Vagina (tissue), 2 donors: ENCODE measurements at regions not wholly inside any gene's neighbourhood (a gene's known extent, or its start where the extent isn't known, plus 50 kb on each side); places are given as distances from the start of the nearest gene placed in this dataset.

Experiments
- DNase-seq, 2 donors: peaks; one replicate each; pipeline ENCODE4 v3.0.0-alpha.2; 2017; ENCODE audit errors: extremely low spot score in 2 of 2
- H3K27ac ChIP-seq: fragments of 200-600 bp; sonication (generic); one replicate; pipeline ENCODE4 v1.5.1; 2019
- H3K27me3 ChIP-seq: fragments of 200-600 bp; sonication (generic); one replicate; pipeline ENCODE4 v1.5.1; 2019
- H3K36me3 ChIP-seq, 2 donors: fragments of 200-600 bp; sonication (generic); one replicate each; pipeline ENCODE4 v1.5.1; 2017 to 2019
- H3K4me1 ChIP-seq: fragments of 200-600 bp; sonication (generic); one replicate; pipeline ENCODE4 v1.5.1; 2019
- H3K4me3 ChIP-seq, 2 donors: fragments of 200-600 bp; sonication (generic); 1 replicate in 1 of 2; 2 replicates in 1 of 2; pipeline ENCODE4 v1.5.1; 2016 to 2019
- H3K9me3 ChIP-seq: fragments of 200-600 bp; sonication (generic); one replicate; pipeline ENCODE4 v1.5.1; 2019
- CTCF ChIP-seq, 3 experiments: fragments of 450-650 bp in 2 of 3; fragments of 200-600 bp in 1 of 3; sonication (generic) in 1 of 3; IDR thresholded peaks; one replicate each; pipeline ENCODE4 v1.5.1; 2017 to 2019; ENCODE audit warnings: antibody characterized with exemption in 3 of 3, mild to moderate bottlenecking in 2 of 3, moderate library complexity in 2 of 3
- POLR2A ChIP-seq, 2 donors: fragments of 450-650 bp; IDR thresholded peaks; one replicate each; pipeline ENCODE4 v1.6.1; 2017; ENCODE audit warnings: antibody characterized with exemption in 2 of 2, mild to moderate bottlenecking in 2 of 2, moderate library complexity in 2 of 2
- POLR2AphosphoS5 ChIP-seq, 2 donors: sonication (generic); formaldehyde crosslinking; IDR thresholded peaks; one replicate each; pipeline ENCODE4 v1.9.0; 2017; ENCODE audit warnings: antibody characterized with exemption in 2 of 2, mild to moderate bottlenecking in 2 of 2, low read depth in 1 of 2; ENCODE audit not compliant: insufficient read depth in 1 of 2
- intact Hi-C: fragments of 100-400 bp; cut with DNase I; formaldehyde crosslinking; loops from one replicate; pipeline ENCODE4 v1.15.1; 2023

DNA sequence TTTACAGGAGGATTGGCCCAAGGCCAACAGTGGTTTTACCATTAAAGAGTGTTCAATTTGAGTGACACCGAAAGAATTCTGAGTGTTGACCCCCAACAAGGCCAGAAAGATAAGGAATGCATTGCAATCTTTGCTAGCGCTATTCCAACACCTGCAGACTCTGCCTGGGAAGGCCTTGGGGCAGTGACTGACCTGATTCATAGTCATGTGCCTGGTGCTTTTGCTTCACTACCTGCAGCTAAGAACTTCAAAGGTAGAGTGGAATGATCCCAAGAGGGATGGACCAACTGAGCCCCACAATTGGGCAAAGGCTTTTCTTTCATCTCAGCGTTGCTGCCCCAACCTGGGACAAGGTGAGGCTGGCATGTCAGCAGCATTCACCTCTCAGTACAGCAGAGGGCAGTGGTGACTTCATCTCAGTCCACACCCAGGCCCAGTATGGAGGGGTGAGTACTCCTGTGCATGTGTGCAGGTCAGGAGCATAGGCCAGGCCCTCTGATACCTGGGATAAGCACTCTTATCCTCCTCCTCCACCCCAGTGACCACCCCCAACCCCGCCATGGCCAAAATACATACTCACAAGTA is 149.6 kb upstream of the GNAO1 start:
- no peak overlapping the region for H3K27ac ChIP-seq
- H3K4me3 ChIP-seq = no peak overlapping the region
- H3K4me1 ChIP-seq = no peaks in the 10 kb centered on the region
- no peaks in the 10 kb centered on the region for H3K9me3 ChIP-seq
- peak in 1 of 2 donors; percentile 67 for DNase-seq
- intact Hi-C loops = no loop called here
- H3K27me3 ChIP-seq = no peaks in the 10 kb centered on the region
- TF ChIP-seq POLR2AphosphoS5 (IDR thresholded peaks at IDR 0.05; ENCODE audit: insufficient read depth in 1 of 2, low read depth in 1 of 2) (no peak), CTCF (IDR thresholded peaks at IDR 0.05) (peak in 1 of 3 experiments; percentile 22), POLR2A (IDR thresholded peaks at IDR 0.05) (no peak)
- no peaks in the 10 kb centered on the region for H3K36me3 ChIP-seq

GRCh38 chr16:56038564-56039098 is 152.7 kb upstream of the GNAO1 start:
- H3K4me3 ChIP-seq = no peak overlapping the region
- DNase-seq = no peak
- H3K27me3 ChIP-seq = no peaks in the 10 kb centered on the region
- H3K36me3 ChIP-seq = no peaks in the 10 kb centered on the region
- H3K4me1 ChIP-seq = no peaks in the 10 kb centered on the region
- TF ChIP-seq POLR2A (IDR thresholded peaks at IDR 0.05) = no peak
- no peak for TF ChIP-seq POLR2AphosphoS5 (IDR thresholded peaks at IDR 0.05; ENCODE audit: insufficient read depth in 1 of 2, low read depth in 1 of 2)
- no peak for TF ChIP-seq CTCF (IDR thresholded peaks at IDR 0.05)
- H3K9me3 ChIP-seq = no peaks in the 10 kb centered on the region
- H3K27ac ChIP-seq = no peak overlapping the region
- intact Hi-C loops = no loop called here

- Histone ChIP-seq H3K27me3 (no peaks in the 10 kb centered on the region), H3K36me3 (no peaks in the 10 kb centered on the region), H3K4me3 (no peak overlapping the region), H3K27ac (no peak overlapping the region), H3K9me3 (no peaks in the 10 kb centered on the region), H3K4me1 (no peaks in the 10 kb centered on the region)
- no peak for TF ChIP-seq CTCF (IDR thresholded peaks at IDR 0.05)
- TF ChIP-seq POLR2A (IDR thresholded peaks at IDR 0.05) = no peak
- TF ChIP-seq POLR2AphosphoS5 (IDR thresholded peaks at IDR 0.05; ENCODE audit: insufficient read depth in 1 of 2, low read depth in 1 of 2) = no peak
- DNase-seq = no peak
- intact Hi-C loops = no loop called here
Observed at GRCh38 chr16:56032072-56032471, 156.9 kb upstream of the CES5A start.

DNA sequence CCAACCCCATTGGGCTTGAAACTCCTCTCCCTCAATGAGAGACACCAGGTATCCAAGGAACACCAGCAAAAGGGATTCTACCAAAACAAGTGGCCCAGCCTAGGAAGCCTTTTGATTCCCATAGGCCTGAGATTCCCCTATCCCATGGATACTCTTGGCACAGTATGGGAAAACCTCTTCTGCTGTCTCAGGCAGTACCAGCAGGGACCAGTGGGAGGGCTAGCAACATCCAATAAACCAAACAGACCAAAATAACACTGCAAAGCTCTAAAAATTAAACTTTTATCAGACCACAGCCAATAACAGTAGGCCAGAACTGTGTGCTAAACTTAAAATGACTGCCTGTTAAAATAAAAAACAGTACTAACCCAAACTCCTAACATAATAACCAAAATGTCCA is 153.9 kb upstream of the CES5A start:
- TF ChIP-seq CTCF (IDR thresholded peaks at IDR 0.05) (no peak), POLR2AphosphoS5 (IDR thresholded peaks at IDR 0.05; ENCODE audit: insufficient read depth in 1 of 2, low read depth in 1 of 2) (no peak), POLR2A (IDR thresholded peaks at IDR 0.05) (no peak)
- Histone ChIP-seq H3K4me1 (no peaks in the 10 kb centered on the region), H3K9me3 (no peaks in the 10 kb centered on the region), H3K27me3 (no peaks in the 10 kb centered on the region), H3K4me3 (no peak overlapping the region), H3K27ac (no peak overlapping the region), H3K36me3 (no peaks in the 10 kb centered on the region)
- no peak for DNase-seq
- intact Hi-C loops = no loop called here

- Histone ChIP-seq H3K27me3 (no peaks in the 10 kb centered on the region), H3K36me3 (no peaks in the 10 kb centered on the region), H3K4me3 (no peak overlapping the region), H3K4me1 (no peaks in the 10 kb centered on the region), H3K9me3 (no peaks in the 10 kb centered on the region), H3K27ac (no peak overlapping the region)
- TF ChIP-seq POLR2AphosphoS5 (IDR thresholded peaks at IDR 0.05; ENCODE audit: insufficient read depth in 1 of 2, low read depth in 1 of 2) (no peak), CTCF (IDR thresholded peaks at IDR 0.05) (no peak), POLR2A (IDR thresholded peaks at IDR 0.05) (no peak)
- DNase-seq = no peak
- intact Hi-C loops = no loop called here
Observed at GRCh38 chr16:56022818-56023217, 147.6 kb upstream of the CES5A start.
